SK-MEL-5 (cell line): ENCODE measurements at regions not wholly inside any gene's neighbourhood (a gene's known extent, or its start where the extent isn't known, plus 50 kb on each side); places are given as distances from the start of the nearest gene placed in this dataset.

Experiments
- DNase-seq: peaks from one replicate; pipeline ENCODE4 v3.0.0-alpha.2; 2016; ENCODE audit warnings: low read depth, low spot score
- in situ Hi-C: cut with HindIII; loops from 2 replicates; pipeline ENCODE4 v1.10.0; 2016; ENCODE audit warnings: low sequenced_read_pairs, high pct_unique_total_duplicates, low pct_unique_long_range_greater_than_20kb

DNA sequence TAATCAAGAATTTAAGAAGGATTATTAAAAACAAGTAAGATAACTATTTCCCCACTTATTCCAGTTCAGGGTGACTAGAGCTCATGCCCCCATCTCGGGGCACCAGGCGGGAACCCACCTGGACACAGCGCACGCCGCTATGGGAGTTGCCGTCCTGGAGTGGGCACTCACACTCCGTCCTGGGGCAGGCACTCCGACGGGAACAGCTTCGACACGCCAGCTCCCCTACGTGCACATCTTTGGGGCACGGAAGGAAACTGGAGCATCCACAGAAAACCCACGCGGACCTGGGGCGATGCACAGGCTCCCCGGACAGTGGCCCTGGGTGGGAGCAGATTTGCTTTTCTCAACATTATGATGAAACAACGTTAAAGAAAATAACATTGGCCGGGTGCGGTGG is 52.0 kb upstream of the GATA5 start:
- in situ Hi-C loops: no loop called here
- no peak for DNase-seq

DNA sequence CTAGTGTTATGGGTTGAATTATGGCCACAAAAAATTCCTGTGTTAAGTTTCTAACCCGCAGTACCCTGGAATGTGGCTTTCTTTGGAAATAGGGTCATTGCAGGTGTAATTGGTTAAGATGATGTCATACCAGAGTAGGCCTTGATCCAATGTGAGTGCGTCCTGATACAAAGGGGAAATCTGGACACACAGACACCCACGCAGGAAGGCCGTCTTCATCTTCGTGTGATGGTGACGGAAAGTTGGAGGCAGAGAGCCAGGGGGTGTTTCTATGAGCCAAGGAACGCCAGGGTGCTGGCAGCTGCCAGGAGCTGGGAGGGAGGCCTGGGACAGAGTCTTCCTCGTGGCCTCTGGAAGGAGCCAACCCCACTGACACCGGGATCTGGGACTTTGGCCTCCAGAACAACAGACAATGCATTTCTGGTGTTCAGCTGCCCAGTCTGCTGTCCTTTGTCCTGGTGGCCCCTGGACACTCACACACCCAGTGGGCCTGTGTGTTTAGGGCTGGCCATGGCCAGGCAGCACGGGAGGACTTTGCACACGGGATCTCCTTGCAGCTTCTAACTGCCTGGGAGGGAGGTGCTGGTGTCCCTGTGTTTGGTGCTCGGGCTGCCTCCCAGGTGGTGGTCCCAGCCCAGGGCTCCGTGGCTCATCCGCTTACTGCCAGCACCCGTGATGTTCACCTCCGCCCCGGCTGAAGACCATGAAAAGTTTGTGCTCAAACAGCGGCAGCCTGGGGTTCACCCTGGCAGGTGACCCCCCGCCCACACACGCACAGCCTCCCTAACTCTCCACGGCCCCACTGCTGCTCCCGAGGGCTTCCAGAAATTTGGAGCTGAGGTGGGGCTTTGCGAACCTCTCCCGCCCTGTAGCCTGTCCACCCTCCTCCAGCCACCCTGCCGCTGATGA is 53.4 kb upstream of the GATA5 start:
- in situ Hi-C loops: no loop called here
- no peak for DNase-seq

DNA sequence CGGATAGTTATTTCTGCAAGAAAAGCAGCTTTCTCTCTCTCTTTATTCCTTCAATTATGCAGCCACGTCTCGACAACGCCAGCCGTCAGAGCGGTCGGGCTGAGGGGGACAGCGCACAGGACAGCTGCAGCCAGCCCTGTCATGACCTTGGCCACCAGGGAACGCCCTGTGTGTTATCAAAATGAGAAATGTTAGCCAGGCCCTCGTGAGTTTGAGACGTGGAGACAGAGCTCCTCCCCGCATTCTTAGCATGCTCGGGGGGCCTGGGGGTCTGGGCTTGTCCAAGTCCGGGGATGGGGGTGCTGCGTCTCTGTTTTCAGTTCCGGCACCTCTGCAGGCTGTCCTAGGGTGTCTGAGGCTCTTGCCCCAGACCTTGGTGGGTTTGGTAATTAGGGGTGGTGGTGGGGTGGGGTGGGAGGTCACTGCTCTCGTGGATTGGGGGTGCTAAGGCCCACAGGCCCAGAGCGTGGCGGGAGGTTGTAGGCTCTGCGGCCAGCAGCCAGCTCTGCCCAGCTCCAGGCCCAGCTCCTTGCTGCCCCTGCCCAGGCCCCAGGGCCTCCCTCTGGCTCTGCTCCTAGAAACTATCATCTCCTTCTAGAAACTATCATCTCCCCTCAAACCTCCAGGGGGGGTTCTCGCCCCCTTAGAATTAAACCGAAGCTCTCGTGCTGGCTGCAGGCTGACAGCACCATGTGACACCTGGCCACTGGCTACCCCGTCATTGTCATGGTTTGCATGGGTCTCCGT is 54.3 kb upstream of the GATA5 start:
- in situ Hi-C loops: no loop called here
- no peak for DNase-seq

DNA sequence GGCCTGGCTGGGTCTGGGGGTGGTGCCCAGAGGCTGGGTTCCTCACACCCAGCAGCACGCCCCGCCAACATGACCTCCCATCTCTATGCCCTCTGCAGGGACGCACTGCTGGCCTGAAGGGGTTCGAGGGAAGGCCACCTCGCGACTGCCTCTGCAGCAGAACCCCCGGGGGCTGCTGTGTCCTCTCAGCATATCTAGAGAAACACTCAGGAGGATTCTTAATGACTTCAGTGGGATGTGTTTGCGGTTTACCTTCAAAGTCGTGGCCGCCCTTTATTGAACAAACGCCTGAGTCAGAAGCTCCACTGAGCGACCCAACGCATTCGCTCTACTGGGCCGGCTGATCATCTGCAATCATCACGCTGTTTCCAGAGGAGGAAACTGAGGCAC is 54.8 kb upstream of the GATA5 start:
- in situ Hi-C loops: no loop called here
- DNase-seq: no peak

DNA sequence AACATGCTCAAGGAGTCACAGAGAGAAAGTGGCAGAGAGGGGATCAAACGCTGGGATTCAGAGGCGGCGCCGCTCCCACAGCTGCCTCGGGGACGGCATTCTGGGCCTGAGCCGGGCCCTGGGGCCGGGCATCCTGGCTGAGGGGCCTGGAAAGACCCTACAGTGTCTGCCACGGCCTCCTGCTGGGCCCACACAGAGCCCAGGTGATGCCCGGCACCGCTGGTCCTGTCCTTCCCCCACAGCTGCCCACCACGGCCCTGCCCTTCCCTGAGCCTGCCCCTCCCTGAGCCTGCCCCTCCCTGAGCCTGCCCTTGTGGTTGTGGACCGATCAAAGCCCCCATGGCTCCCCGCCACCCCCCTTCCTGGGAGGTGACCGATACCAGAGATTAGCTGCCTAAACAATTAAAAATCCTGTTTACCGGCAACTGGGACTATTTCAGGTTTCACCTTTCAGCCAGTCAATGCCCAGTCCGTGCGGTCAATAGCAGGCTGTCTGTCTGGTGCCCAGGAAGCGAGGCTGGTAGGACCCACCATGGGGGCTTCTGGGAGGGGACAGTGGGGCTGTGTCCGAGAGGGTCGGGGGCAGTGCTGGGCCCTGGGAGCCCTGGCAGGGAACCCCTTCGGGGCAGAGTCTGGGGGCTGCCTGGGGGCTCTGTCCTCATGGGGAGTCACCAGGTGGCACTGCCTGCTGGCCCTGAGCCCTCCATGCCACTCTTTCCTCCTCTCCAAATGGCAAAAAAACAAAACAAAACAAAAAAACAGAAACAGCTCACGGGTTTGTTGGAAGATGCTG is 55.4 kb upstream of the GATA5 start:
- no peak for DNase-seq
- in situ Hi-C loops: no loop called here

DNA sequence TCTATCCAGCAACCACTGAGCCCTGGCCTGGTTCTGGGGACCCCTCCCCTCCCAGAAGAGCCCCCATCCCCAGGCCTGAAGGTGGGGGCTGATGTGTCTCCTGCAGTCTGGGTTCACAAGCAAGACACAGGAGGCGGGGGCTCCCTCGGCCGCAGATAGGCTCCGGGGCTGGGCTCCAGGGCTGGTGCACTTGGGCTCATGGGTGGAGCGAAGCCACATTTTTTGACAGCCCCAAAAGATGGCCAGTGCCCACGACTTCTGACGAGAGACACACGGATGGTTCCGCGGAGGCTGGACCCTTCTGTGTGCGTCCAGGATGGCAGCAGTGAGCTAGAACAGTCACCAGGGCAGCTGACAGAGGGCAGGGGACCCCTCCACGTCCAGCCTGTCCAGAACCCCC is 57.1 kb upstream of the GATA5 start:
- DNase-seq: no peak
- in situ Hi-C loops: no loop called here

DNA sequence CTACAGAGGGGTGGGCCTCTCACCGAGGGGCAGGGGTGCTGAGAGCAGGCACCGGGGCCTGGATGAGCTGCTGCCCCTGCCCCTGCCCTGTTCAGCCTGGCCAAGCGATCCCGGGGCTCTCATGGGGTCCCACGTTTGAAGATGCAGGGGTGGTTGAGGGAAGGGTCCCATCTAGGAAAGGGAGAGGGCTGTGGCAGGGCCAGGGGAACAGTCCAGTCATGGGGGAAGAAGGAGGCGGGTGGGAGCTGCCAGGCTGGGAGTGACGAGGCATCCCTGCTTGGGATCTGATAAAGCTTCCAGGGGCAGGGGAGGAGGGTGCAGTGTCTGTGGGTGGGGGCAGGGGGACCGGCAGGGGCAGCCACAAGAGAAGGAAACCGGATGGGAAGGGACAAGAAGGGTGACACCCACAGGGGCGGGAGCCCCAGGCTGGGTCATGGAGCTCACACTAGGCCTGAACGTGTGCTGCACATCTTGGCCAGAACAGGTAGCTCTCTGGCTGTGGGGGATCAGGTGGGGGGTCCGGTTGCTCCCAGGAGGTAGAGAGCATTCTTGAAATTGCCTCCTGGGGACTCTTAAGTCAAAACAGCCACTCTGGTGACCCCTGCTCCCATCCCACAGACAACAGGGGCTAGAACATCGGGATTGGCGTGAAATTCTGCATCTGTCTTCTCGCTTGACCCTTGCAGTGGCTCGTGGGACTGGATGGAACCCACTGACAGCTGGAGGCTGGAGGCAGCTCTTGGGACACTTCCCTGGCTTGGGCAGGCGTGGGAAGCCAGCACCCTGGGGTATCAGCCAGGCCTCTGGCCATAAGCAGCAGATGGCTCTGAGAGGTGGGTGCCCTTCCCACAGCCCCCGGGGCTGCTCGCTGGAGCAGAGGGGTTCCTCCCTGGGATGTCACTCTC is 58.0 kb upstream of the GATA5 start:
- no peak for DNase-seq
- in situ Hi-C loops: no loop called here

DNA sequence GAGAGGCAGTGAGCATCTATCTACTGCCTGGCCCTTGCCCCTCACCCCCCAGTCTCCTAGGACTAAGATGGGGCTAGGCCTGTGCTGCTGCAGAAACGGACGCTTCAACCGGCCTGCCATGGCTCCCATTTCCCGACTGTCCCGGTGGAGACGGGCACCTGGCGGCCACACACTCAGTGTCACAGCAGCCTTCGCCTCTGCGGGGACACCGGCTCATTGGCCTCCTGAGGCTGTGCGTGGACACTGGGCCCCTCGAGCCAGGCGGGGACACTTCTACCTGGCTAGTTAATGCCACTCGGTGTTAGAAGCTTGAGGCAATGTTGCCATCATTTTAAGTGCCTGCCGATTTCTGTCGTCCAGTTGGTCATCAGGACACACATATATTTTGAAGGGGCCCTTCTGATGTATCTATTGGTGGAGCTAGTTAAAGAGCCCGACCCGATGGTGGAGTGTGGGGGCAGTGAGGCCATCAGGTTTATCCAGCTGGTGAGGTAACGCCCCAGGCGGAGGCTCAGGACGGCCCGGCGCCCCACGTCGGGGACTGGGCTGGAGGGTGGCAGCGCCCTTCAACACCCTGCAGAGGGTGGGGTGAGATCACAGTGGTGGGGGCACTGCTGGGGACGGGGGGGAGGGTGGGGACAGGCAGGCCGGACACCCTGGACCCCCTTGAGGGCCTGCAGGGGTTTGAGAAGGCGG is 58.9 kb upstream of the GATA5 start:
- DNase-seq: no peak
- in situ Hi-C loops: no loop called here

DNA sequence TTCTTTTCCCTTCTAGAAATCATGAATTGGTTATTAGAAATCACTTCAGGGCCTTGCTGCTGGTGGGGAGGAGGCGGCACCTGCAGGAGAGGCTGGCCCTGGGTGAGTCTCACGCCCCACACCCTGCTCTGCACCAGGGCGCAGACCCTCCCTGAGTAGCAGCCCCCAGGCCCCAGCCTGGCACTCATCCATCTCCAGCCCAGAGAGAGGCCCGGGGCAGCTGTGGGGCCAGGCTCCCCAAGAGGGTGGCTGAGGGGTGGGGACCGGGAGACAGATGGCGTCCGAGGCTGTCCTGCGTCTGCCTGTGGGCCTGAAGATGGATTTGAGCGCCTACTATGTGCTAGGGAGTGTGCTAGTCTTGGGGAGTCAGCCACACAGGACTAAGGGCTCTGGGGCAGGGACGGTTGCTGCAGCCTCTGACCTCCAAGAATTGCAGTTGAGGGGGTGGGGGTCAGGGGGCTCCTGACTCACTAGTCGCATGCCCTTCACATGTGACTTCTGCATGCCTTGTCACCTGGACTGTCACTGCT is 59.6 kb upstream of the GATA5 start:
- no peak for DNase-seq
- in situ Hi-C loops: no loop called here

DNA sequence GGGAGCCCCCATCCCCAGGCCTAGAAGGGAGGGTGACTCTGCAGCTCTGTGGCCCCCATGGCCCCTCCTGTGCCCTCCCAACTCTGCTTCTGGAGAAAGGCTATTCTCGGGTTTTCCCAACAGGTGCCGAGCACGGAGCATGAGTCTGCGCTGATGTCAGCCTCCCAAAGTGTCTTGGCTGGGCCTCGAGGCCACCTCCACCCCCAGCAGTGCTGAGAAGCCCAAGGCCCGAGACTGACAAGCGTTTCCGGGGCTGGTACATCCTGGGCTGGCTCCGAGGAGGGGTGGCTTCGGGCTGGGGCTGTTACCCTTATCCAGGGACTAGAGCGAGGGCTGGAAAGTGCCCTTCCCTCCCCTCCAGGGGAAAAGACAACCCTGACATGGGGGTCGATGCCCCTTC is 60.2 kb upstream of the GATA5 start:
- DNase-seq: no peak
- in situ Hi-C loops: no loop called here

DNA sequence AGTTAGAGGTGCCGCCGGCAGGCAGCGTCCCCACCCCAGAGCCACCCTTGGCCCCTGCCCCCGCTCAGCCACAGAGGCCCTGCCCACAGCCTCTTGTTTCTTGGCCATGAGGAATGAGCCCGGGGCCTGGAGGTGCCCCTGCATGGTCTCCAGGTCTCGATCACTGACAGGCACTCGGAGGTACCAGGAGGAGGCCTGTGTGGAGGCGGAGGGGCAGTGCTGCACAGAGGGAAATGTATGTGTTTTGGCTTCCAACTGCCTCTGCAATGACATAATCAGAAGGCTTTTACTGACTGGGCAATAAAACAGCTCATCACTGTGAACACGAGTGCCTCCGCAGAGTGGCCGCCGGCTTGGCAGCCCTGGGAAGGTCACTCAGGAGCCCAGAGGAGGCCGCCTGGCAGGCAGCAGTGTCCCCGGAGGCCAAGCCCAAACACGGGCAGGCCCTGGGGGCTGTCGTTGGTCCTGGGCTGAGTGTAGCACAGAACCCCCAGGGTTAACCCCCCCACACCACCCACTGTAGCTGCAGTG is 61.1 kb upstream of the GATA5 start:
- no peak for DNase-seq
- in situ Hi-C loops: no loop called here

DNA sequence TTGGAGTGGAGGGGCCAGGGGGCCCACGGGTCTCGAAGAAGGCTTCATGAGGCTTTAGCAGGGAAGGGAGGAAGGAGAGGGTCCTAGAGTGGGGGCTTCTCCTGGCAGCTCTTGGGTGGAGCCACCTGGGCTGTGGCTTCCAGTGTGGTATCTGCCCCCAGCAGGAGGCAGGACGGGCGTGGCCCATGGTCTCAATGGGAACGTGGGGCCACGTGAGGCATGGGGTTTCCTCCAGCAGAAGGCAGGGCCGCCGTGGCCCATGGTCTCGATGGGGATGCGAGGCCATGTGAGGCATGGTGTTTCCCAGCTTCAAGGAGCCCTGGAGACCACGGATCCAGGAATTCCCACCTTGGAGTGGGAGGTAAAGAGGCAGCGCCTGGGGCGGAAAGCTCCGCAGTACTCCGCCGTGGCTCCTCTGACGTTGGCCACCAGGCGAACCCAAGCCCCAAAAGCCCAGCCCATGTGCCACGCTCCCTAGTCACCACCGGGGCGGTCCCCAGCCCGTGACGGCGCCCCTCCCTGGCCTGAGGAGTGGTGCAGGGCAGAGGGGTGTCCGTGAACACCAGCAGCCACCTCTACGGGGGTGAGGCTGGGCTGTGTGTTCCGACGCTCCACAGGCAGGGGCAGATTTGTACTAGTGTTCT is 62.0 kb upstream of the GATA5 start:
- no peak for DNase-seq
- in situ Hi-C loops: no loop called here

DNA sequence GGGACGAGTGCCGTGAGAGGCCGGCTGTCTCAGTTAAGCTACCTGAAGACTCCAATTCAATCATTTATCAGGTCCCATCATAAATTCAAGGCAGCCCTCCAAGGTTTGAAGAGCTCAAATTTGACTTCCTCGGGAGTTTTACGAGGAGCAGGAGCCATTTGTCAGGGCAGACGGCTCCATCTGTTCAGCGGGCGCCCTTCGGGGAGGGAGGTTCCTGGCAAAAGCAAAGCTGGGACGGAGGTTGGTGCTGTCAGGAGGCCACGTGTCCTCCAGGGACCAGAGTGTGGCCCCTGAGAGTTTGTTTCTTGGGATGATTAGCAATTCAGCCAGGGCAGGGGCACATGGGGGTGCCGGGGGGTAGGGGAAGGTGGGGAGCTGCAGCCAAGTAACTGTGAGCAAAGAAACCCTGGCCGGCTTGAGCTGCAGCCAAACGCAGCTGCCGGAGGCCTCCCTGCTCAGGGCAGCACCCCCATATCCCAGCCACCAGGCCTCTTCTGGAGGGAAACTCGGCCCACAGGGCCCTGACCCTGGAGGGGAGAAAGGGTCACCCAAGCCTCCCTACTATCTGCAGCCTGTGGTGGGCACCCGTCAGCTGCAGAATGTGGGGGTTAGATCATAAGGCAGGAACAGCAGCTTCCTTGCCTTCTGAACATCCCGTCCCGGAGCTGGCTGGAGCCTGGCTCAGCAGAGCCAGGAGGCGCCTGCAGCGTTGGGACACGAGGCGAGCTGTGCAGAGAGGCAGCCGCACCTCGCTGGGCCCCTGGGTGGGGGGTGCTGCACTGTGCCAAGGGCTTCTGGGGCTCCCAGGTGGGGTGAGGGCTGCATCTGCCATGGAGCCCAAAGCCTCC is 63.6 kb upstream of the GATA5 start:
- in situ Hi-C loops: no loop called here

DNA sequence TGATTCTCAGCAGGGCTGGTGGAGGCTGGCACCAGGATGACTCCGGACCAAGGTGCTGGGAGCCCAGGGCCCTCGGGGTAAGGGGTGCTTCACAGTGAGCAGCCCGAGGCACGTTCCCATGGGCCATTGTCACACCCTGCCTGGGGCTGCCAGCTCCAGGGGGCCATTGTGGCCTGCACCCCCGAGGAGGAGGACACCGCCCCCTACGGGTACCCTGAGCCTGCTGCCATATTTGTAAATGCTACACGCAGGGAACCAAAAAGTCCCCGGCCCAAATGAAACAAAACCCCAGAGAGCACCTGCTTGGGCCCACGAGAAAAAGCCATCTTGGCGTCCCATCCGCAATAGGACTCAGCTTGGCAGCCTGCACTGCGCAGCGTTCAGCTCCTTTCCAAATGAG is 64.7 kb upstream of the GATA5 start:
- in situ Hi-C loops: no loop called here
- no peak for DNase-seq

More for the DNA sequence above, 63.6 kb upstream of the GATA5 start:
- no peak for DNase-seq

DNA sequence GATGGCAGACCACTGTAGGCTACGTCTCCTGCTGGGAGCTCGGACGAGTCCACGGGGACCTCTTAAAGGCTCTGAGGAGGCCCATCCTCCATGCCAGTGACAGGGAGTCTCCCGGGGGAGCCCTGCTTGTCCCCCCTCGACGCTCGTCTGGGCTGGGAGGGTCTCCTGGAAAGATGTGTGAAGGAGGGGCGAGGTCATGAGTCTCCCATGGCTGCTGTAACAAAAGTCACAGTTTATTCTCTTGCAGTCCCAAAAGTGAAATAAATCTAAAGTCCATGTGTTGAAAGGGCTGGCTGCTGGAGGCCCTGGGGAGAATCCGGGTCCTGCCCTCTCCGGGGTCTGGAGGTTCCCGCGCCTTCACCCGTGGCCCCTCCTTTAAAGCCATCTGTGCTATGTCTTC is 67.1 kb upstream of the GATA5 start:
- DNase-seq: no peak
- in situ Hi-C loops: no loop called here
